Sigmoid colon (tissue), 6 donors: ENCODE measurements at regions not wholly inside any gene's neighbourhood (a gene's known extent, or its start where the extent isn't known, plus 50 kb on each side); places are given as distances from the start of the nearest gene placed in this dataset.

ENCODE experiments used
- DNase-seq: peaks from one replicate; pipeline ENCODE4 v3.0.0-alpha.2; 2019
- H3K27ac ChIP-seq, 4 donors: fragments of 200-600 bp; sonication (generic); one replicate each; pipeline ENCODE4 v1.5.1; 2016 to 2019; ENCODE audit warnings: mild to moderate bottlenecking in 1 of 4
- H3K27me3 ChIP-seq, 3 donors: fragments of 200-600 bp; sonication (generic); one replicate each; pipeline ENCODE4 v1.5.1; 2019; ENCODE audit warnings: mild to moderate bottlenecking in 1 of 3
- H3K36me3 ChIP-seq, 4 donors: fragments of 200-600 bp; sonication (generic); one replicate each; pipeline ENCODE4 v1.5.1; 2016 to 2019
- H3K4me1 ChIP-seq, 4 donors: fragments of 200-600 bp; sonication (generic); one replicate each; pipeline ENCODE4 v1.5.1; 2017 to 2019
- H3K4me3 ChIP-seq, 4 donors: fragments of 200-600 bp; sonication (generic); one replicate each; pipeline ENCODE4 v1.5.1; 2017 to 2019; ENCODE audit warnings: mild to moderate bottlenecking in 2 of 4, moderate library complexity in 1 of 4
- H3K9me3 ChIP-seq, 4 donors: fragments of 200-600 bp in 3 of 4; sonication (generic) in 3 of 4; one replicate each; pipeline versions ENCODE4 v1.5.1 to v1.6.1; 2013 to 2019
- CTCF ChIP-seq, 4 experiments: fragments of 450-650 bp in 3 of 4; fragments of 200-600 bp in 1 of 4; IDR thresholded peaks; one replicate each; pipeline ENCODE4 v1.5.1; 2016 to 2019; ENCODE audit warnings: antibody characterized with exemption in 4 of 4, mild to moderate bottlenecking in 3 of 4, moderate library complexity in 2 of 4
- EP300 ChIP-seq, 4 donors: sonication (generic); formaldehyde crosslinking; IDR thresholded peaks; one replicate each; pipeline ENCODE4 v1.6.1; 2017; ENCODE audit warnings: antibody characterized with exemption in 4 of 4
- POLR2A ChIP-seq, 2 donors: fragments of 450-650 bp; IDR thresholded peaks; one replicate each; pipeline ENCODE4 v1.6.1; 2016; ENCODE audit warnings: antibody characterized with exemption in 2 of 2, mild to moderate bottlenecking in 2 of 2, moderate library complexity in 2 of 2
- POLR2AphosphoS5 ChIP-seq, 4 donors: sonication (generic); formaldehyde crosslinking; IDR thresholded peaks; one replicate each; pipeline ENCODE4 v1.6.1; 2017; ENCODE audit warnings: antibody characterized with exemption in 4 of 4
- WGBS, 2 donors: extraction: QIAGEN DNeasy Blood & Tissue Kit; methylation state at CpG; one replicate each; pipeline ENCODE4 v1.1.7; 2013; 5-methylcytosine and 5-hydroxymethylcytosine counted together
- intact Hi-C: fragments of 100-400 bp; cut with DNase I; formaldehyde crosslinking; loops from one replicate; pipeline ENCODE4 v1.15.1; 2023
- donor health status: healthy with polysubstance abuse.
- donor health status: healthy.

GRCh38 chr10:81472927-81473470 is 402.0 kb upstream of the NRG3 start:
- TF ChIP-seq POLR2AphosphoS5 (IDR thresholded peaks at IDR 0.05), result no peak
- TF ChIP-seq CTCF (IDR thresholded peaks at IDR 0.05), result no peak
- no peak for TF ChIP-seq POLR2A (IDR thresholded peaks at IDR 0.05)
- TF ChIP-seq EP300 (IDR thresholded peaks at IDR 0.05), result no peak
- 81 to 88% methylated on average over 11 of the region's 11 CpGs for WGBS, 2 donors
- H3K27me3 ChIP-seq, result no peaks in the 10 kb centered on the region
- H3K27ac ChIP-seq, result no peak overlapping the region
- peak; percentile 52 for DNase-seq
- H3K4me3 ChIP-seq, result no peak overlapping the region
- no peaks in the 10 kb centered on the region for H3K36me3 ChIP-seq
- H3K9me3 ChIP-seq, result no peaks in the 10 kb centered on the region
- intact Hi-C loops, result no loop called here
- H3K4me1 ChIP-seq, result no peaks in the 10 kb centered on the region

GRCh38 chr10:81473755-81474154 is 401.2 kb upstream of the NRG3 start:
- no peak overlapping the region for H3K27ac ChIP-seq
- no peaks in the 10 kb centered on the region for H3K4me1 ChIP-seq
- WGBS, 2 donors, result 90 to 96% methylated on average over 4 of the region's 4 CpGs
- TF ChIP-seq POLR2AphosphoS5 (IDR thresholded peaks at IDR 0.05), result no peak
- no peak for TF ChIP-seq EP300 (IDR thresholded peaks at IDR 0.05)
- TF ChIP-seq POLR2A (IDR thresholded peaks at IDR 0.05), result no peak
- no peak for DNase-seq
- intact Hi-C loops, result no loop called here
- no peaks in the 10 kb centered on the region for H3K36me3 ChIP-seq
- H3K9me3 ChIP-seq, result no peaks in the 10 kb centered on the region
- H3K27me3 ChIP-seq, result no peaks in the 10 kb centered on the region
- no peak overlapping the region for H3K4me3 ChIP-seq

GRCh38 chr10:81479316-81479715 is 395.7 kb upstream of the NRG3 start:
- TF ChIP-seq POLR2A (IDR thresholded peaks at IDR 0.05), result no peak
- no peak for TF ChIP-seq POLR2AphosphoS5 (IDR thresholded peaks at IDR 0.05)
- no peak for TF ChIP-seq CTCF (IDR thresholded peaks at IDR 0.05)
- no peak for TF ChIP-seq EP300 (IDR thresholded peaks at IDR 0.05)
- intact Hi-C loops, result no loop called here
- H3K4me3 ChIP-seq, result no peak overlapping the region
- no peaks in the 10 kb centered on the region for H3K36me3 ChIP-seq
- no peaks in the 10 kb centered on the region for H3K27me3 ChIP-seq
- no peak for DNase-seq
- 77 to 82% methylated on average over 3 of the region's 3 CpGs for WGBS, 2 donors
- H3K4me1 ChIP-seq, result no peaks in the 10 kb centered on the region
- H3K9me3 ChIP-seq, result no peaks in the 10 kb centered on the region
- H3K27ac ChIP-seq, result no peak overlapping the region

GRCh38 chr10:81496626-81497025 is 378.4 kb upstream of the NRG3 start:
- Histone ChIP-seq H3K4me1 (no peaks in the 10 kb centered on the region), H3K9me3 (peaks cover 0 to 4% (median 0%) of the 10 kb centered on the region in 4 donors), H3K36me3 (no peaks in the 10 kb centered on the region), H3K4me3 (no peak overlapping the region), H3K27ac (no peak overlapping the region), H3K27me3 (no peaks in the 10 kb centered on the region)
- TF ChIP-seq POLR2AphosphoS5 (IDR thresholded peaks at IDR 0.05) (no peak), CTCF (IDR thresholded peaks at IDR 0.05) (no peak), EP300 (IDR thresholded peaks at IDR 0.05) (no peak), POLR2A (IDR thresholded peaks at IDR 0.05) (no peak)
- DNase-seq, result no peak
- intact Hi-C loops, result no loop called here

- TF ChIP-seq CTCF (IDR thresholded peaks at IDR 0.05) (no peak), POLR2A (IDR thresholded peaks at IDR 0.05) (no peak), EP300 (IDR thresholded peaks at IDR 0.05) (no peak), POLR2AphosphoS5 (IDR thresholded peaks at IDR 0.05) (no peak)
- Histone ChIP-seq H3K4me3 (no peak overlapping the region), H3K27ac (no peak overlapping the region), H3K27me3 (no peaks in the 10 kb centered on the region), H3K36me3 (no peaks in the 10 kb centered on the region), H3K4me1 (no peaks in the 10 kb centered on the region), H3K9me3 (peaks cover 0 to 4% (median 0%) of the 10 kb centered on the region in 4 donors)
- intact Hi-C loops, result no loop called here
- no peak for DNase-seq
- WGBS, 2 donors, result 34 to 45% methylated on average over 3 of the region's 3 CpGs
These were observed 376.9 kb upstream of the NRG3 start for GRCh38 chr10:81498011-81498551.
